Activated CD4-positive, alpha-beta T cell treated with anti-CD3 and anti-CD28 coated beads, Interleukin-2, amount 50 U/mL, for 48 hours (primary cell): ENCODE measurements at regions not wholly inside any gene's neighbourhood (a gene's known extent, or its start where the extent isn't known, plus 50 kb on each side); places are given as distances from the start of the nearest gene placed in this dataset.
"Not testable (repeated sequence)": the region's sequence is repeated elsewhere in the genome, so short reads cannot be mapped to it uniquely, and the experiment has no call there.

Source experiments
- DNase-seq, 2 experiments: peaks; one replicate each; pipeline ENCODE4 v3.0.0-alpha.2; 2020

DNA sequence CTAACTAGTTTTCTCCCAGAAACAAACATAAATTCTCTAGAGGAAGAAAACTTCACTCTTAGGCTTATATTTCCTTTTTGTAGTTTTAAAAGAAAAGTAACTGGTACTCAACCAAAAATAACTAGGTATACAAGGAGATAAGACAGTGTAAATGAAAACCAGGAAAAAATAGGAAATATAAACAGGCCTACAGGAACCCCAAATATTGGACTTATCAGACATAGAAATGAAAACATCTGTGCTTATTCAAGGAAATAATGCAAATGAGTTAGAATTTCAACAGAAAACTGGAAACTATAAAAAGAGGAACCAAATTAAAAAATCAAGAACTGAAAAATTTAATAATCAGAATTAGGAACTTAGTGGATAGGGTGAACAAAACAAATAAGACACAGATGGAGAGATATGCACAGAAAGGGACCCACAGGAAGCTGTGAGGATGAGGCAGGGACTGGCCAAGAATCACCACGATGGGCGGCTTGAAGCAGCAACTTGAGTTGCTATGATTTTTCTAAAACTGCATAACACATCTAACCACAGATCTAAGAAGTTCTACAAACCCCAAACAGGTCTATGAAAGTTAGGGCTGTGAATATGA lies 67.5 kb upstream of the ACTRT2 start:
- DNase-seq = no peak

DNA sequence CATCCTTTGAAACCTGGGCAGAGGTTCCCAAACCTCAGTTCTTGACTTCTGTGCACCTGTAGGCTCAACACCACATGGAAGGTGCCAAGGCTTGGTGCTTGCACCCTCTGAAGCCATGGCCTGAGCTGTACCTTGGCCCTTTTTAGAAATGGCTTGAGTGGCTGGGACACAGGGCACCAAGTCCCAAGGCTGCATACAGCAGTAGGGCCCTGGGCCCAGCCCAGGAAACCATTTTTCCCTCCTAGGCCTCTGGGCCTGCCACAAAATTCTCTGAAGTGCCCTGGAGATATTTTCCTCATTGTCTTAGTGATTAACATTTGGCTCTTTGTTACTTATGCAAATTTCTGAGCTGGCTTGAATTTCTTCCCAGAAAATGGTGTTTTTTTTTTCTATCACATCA lies 65.6 kb upstream of the ACTRT2 start:
- DNase-seq = no peak

DNA sequence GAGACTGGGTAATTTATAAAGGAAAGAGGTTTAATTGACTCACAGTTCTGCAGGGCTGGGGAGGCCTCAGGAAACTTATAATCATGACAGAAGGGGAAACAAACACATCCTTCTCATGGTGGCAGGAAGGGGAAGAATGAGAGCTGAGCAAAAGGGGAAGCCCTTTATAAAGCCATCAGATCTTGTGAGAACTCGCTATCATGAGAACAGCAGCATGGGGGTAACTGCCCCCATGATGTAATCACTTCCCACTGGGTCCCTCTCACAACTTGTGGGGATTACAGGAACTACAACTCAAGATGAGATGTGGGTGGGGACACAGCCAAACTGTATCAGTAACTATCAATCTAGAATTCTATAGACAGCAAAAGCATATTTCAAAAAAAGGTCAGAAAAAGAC lies 64.7 kb upstream of the ACTRT2 start:
- no peak for DNase-seq

DNA sequence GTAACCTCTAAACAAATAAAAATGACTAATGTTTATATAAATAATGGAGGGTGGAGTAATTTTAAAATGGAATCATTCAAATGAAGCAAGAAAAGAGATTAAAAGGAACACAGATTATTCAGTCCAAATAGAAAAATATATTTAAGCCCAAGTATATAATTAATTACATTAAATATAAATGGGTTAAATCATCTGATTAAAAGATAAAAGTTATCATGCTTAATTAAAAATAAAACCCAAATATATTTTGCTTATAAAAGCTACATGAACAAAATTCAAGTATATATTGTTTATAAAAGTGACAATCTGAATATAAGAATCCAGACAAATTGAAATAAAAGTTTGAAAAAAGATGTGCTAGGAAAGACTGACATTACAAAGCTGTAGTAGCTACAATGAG lies 63.9 kb upstream of the ACTRT2 start:
- DNase-seq = no peak

DNA sequence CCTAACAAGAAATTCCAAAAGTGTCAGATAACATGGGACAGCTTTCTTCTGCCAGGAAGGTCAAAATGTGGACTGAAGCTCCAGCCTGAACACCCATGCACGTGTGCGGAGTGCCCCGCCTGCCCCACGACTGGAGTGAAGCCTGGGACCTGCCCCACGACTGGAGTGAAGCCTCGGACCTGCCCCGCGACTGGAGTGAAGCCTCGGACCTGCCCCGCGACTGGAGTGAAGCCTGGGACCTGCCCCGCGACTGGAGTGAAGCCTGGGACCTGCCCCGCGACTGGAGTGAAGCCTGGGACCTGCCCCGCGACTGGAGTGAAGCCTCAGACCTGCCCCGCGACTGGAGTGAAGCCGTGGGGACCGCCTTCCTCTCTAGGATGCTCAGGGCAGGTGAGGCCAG lies 61.4 kb upstream of the ACTRT2 start:
- DNase-seq = not testable (repeated sequence)

DNA sequence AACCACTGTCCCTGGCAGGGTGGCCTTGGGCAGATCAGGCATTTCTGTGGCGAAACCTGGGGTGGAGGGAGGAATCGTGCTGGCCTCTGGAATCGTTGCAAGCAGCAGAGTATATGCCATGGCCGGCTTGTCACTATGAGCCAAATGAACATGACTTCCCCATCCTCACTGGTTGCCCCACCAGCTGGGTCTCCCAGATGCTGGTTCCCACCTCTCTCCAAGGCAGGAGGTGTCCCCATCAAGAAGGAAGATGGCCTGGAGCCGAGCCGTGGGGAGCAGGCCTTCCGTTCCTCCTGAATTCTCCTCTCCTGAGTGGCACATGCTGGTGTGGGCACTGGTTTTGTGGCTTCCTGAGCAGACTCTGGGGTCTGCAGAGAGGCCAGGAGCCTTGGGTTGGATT lies 60.2 kb upstream of the ACTRT2 start:
- no peak for DNase-seq

DNA sequence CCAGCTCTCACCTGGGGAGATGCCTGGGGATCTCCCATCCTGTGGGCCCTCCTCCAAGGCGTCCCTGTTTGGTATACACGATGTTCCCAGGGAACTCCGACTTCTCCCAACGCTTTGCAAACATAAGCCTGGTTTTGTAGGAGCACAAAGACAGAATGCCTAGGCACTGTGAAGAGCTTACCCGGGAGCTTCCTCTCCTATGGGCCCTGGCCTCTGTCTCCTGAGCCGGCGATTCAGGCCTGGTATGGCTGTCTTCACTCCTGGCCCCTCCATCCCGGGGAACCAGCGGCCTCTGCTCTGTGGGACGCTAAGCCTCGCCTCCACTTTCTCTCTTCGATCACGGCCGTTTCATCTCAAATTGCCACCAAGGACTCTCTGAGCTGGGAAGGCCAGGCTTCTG lies 59.6 kb upstream of the ACTRT2 start:
- no peak for DNase-seq

DNA sequence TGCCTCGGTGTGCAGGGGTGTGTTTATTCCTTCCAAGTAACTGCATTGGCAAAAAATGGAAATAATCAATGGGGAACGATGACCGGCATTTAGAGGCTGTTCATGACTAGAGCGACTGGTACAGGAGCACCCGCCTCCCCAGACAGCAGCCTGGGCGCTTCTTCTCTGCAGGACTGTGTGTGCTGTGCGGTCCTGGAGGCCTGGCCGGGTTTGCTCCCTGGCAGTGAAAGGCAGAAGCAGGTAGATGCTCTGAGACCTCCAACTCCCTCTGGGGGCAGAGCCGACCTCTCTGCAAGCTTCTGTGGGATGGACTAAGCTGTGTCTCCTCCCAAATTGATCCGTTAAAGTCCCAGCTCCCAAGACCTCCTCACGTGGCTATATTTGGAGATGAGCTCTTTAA lies 59.2 kb upstream of the ACTRT2 start:
- DNase-seq = no peak

DNA sequence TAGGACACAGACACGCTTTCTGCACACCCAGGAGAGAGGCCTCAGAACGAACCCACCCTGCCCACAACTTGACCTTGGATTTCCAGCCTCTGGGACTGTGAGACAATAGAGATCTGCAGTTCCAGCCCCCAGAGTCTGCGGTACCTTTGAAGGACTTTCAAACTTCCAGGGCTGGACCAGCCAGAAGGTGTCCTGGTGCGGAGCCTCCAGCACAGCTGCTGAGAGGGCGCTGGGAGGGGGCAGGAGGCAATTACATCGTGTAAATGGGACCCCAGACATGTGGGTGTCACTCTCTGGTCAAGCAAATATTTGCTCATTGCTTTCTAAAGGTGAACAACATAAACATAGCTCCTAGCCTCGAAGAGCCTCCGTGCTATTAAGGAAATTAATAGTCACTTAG lies 58.7 kb upstream of the ACTRT2 start:
- DNase-seq = no peak

DNA sequence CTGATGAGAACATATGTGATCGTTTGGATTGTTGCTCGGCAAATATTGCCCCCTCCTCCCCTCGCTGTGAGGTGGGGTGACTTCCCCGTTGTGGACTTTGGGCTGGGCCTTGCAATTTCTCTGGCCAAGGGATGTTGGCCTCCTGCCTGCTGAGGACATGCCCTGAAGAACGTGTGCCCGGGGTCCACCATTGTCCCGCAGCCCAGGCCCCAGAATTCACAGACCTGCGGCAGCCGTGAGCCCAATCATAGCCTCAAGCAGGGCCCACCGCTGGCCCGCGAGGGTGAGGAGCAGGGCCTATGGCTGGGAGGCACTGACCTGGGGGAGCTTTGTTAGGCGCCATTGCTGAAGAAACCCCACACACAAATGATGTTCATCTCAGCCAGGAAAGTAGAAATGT lies 58.3 kb upstream of the ACTRT2 start:
- DNase-seq = no peak

DNA sequence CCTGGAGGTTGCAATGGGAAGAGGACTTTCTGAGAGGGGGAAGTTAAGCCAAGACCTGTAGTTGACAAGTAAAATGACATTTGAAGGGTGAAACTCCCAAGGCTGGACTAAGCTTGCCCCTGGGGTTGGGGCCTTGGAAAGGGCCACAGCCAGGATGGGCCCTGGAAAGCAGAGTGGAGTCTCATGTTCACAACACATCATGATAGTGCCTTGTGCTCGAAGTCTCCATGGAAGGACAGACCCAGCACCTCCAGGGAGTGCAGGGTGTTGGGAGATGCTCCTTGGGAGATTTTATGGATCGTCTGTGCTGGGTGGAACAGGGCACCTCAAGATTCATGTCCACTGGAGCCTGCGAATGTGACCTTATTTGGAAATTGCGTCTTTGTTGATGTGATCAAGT lies 55.6 kb upstream of the ACTRT2 start:
- no peak for DNase-seq

DNA sequence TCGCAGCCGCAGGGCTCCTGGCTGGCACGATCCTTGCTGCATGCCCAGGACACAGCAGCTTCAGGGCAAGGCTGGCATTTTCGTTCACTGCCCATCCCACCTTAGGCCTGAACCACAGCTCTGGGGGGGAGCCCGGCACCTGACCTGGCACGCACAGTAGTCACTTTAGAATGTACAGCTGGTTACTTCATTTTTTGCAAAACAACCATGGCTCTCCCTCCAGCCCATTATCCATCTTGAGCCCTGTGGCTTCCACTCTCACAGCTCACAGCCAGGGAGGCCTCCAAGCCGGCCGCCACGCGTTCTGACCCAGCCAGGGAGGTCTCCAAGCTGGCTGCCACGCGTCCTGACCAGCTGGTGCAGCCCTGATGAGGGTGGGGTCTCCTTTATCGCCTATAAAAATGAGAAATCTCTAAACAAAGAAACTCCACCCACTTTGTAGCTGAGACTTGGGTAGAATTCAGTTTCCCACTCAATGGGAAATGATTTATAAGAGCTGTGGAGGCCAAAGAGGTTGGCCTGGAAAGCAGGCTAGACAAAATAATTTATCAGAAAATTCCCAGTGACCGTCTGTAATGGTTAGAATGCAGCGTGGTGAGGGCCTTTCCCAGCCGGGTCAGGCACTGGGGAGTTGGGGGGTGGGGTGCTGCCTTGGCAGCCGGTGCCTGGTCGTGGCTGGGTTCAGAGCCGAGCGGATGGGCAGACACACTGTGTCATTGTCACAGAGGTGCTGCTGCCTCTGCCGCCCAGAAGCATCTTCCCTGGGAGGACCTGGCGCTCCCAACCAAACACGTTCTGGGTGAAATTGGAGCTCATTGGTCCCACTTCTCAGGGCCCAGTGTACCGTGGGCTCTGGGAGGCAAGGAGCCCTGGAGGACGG lies 54.6 kb upstream of the ACTRT2 start:
- DNase-seq = no peak

DNA sequence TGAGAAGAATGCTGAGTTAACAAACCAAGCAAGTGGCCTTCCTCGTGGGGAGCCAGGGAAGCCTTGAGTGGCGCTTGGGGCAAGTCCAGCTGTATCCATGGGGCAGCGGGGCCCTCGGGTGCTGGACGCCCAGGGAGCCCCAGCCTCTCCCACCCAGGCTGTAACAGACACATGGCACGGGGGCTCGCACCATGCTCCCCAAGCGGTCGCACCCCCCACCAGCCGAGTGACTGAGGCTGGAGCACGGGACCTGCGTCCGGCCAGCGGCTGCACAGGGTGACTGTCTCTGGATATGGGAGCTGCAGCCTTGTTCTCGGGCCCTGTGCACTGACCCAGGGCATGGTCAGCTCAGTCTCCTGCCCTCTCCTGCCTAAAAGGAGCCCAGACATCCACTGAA lies 53.9 kb upstream of the ACTRT2 start:
- no peak for DNase-seq

DNA sequence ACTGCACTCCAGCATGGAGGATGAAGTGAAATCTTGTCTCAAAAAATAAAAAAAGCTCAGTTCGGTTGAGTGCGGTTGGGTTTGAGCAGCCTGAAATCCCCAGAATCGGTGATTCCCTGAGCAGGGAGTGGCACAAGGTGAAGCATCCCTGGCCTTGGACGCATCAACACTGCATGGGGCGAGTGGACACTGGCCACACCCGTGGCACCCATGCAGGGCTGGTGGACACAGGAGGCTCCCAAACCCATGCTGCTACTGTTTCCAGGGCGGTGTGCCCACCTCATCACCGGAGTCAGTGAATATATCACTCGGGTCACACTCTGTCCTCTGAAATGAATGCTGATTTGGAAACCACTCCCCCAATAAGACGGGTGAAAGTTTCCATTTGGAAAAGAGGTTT lies 53.4 kb upstream of the ACTRT2 start:
- DNase-seq = no peak

DNA sequence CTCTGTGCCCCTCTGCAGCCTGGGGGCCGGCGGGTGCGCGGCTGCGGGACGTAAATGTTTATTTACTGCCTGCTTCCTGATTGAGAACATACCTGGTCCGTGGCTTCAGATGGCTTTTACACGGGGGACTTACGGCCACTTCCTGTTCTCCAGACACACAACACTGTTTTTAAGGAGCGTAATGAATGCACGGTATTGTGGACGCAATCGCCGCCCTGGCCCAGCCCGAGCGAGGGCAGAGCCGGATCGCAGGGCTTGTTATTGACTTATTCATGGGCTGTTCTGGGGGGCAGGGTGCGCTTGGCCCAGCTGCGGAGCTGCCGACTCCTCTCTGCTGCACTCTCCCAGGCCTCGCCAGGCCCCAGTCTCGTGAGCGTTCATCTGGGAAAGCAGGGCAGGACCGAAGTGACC lies 52.8 kb upstream of the ACTRT2 start:
- DNase-seq = no peak

DNA sequence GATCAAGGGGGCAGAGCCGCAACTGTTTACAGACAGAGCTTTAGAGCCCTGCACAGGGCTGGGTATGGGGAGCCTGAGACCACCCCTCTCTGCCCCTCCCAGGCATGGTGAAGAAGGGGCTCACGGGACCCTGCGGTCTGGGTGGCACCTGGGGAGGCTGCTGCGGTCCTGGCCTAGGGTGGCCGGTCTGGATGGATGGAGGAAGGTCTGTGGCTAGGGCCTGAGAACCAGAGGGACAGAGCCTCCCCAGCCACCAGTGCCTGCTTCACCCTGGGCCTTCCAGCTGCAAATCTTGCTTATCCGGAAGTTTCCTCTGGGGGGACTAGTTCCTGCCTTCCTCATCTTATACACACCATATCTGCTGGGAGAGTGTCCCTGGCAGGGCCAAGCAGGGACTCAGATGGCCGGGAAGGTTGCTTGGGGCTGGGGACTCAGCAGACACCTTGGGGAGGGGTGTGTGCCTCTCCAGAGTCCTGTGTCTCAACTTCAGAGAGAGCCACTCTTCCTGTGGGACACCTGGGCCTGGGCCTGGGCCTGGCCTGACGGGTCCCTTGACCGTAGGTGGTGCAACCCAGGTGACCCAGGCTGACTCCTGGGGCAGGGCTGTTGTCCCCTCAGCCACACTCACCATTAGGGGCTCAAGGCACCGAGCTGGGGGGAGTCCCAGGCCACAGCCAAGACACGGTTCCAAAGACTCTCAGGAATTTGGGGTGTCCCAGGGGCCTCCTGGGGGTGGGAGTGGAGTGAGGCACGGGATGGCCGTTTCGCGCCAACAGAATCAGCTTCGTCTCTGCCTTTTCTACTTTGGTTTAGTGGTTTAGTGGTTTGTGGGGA lies 52.0 kb upstream of the ACTRT2 start:
- DNase-seq = no peak

DNA sequence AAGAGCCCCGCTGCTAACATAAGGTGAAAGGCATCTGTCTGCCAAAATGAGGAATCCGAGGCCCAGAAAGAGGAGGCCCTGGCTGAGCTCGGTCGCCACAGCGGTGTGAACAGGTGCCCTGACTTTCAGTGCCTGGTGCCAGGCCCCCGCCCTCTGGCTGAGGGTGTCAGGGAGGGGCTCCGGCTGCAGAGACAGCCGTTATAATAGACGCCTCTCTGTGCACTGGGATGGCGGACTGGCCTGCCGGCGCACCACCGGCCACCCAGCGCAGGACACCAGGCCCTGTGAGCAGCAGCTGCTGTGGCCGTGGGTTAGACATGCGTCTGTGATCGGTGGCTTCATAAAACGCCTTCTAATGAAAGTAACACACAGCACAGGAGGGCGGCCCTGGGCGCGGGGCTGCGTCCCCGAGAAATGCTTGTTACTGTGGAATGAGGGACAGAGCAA lies 51.4 kb upstream of the ACTRT2 start:
- DNase-seq = no peak

DNA sequence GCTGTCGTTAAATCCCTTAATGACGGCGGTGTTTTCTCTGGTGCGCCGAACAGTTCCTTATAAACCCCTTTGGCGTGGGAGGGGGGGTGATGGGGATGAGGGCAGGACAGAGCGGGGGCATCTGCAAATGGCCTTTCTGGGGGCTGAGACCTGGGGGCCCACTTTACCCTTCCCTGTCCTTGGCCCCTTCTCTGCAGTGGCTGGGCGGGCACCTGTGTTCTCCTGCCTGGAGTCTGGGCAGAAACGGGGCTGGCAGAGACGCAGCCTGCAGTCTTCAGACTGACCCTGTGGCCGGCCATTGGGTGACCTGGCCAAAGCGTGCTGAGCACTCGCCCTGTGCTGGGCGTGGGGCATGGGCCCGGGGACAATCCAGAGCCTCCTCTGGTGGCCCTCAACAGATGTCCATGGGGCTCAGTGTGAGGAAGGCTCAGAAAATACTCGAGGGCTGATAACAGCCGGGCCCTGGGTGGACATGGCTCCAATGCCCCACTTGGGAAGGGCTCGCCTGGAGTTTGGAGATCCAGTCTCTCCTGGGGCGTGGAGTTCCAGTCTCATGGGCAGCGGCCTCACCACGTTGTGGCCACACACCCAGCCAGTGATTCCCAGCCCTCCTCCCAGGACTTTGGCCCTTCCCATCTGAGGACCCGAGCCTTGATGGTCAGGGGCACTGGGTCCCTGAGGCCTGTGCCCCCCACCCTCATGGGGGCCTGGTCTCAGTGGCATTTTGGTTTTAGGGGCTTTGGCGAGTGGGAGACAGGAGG lies 50.8 kb upstream of the ACTRT2 start:
- no peak for DNase-seq

DNA sequence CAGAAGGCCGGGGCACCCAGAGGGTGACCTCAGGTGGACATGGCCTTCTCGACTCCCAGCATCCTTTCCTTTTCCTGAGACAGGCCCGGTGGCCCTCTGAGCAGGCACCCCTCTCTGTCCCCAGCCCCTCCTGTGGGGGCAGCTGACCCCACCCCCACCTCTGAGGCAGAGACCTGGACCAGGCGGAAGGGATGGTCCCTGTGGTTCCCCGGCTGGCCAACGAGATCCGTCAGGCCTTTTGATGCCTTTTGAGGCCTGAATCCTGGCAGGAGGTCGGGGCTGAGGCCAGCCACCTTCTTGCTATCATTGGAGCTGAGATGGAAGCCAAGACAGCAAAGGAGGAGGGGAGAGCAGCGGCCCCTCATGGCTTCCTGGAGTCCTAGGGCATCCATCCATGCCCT lies 50.2 kb upstream of the ACTRT2 start:
- no peak for DNase-seq
